Activated CD8-positive, alpha-beta T cell treated with anti-CD3 and anti-CD28 coated beads, Interleukin-2, amount 10 ng/mL, durations not matched to agents 7 days and 5 days (primary cell): ENCODE measurements at regions not wholly inside any gene's neighbourhood (a gene's known extent, or its start where the extent isn't known, plus 50 kb on each side); places are given as distances from the start of the nearest gene placed in this dataset.

Source experiments
- ATAC-seq: fragments of 150-1000 bp; cut with Tn5 transposase; one replicate; pipeline ENCODE4 v1.10.0; 2021; ENCODE audit warnings: moderate library complexity
- CTCF ChIA-PET: fragments of 350-600 bp; sonication (Branson Sonifier 250); formaldehyde crosslinking; loops from one replicate; lab custom pipeline; 2021; ENCODE audit warnings: antibody characterized with exemption; lab: Charles Lee
- POLR2A ChIA-PET: fragments of 350-600 bp; sonication (Branson Sonifier 250); formaldehyde crosslinking; loops from one replicate; lab custom pipeline; 2021; ENCODE audit warnings: antibody characterized with exemption; lab: Charles Lee
- DNase-seq: peaks from one replicate; pipeline ENCODE4 v3.0.0-alpha.2; 2020
- H3K27ac Mint-ChIP-seq: one replicate; pipeline ENCODE4 v1.8.0; 2021; ENCODE audit warnings: mild to moderate bottlenecking, mixed read lengths
- H3K27me3 Mint-ChIP-seq: one replicate; pipeline ENCODE4 v1.8.0; 2021; ENCODE audit warnings: low read depth, mixed read lengths
- H3K36me3 Mint-ChIP-seq: one replicate; pipeline ENCODE4 v1.8.0; 2021; ENCODE audit warnings: low read depth, mixed read lengths
- H3K4me1 Mint-ChIP-seq: one replicate; pipeline ENCODE4 v1.8.0; 2021; ENCODE audit warnings: low read depth, mixed read lengths
- H3K4me3 Mint-ChIP-seq: one replicate; pipeline ENCODE4 v1.8.0; 2021; ENCODE audit warnings: mild to moderate bottlenecking, mixed read lengths
- H3K9me3 Mint-ChIP-seq: one replicate; pipeline ENCODE4 v1.8.0; 2022; ENCODE audit warnings: mixed read lengths; ENCODE audit not compliant: insufficient read depth

DNA sequence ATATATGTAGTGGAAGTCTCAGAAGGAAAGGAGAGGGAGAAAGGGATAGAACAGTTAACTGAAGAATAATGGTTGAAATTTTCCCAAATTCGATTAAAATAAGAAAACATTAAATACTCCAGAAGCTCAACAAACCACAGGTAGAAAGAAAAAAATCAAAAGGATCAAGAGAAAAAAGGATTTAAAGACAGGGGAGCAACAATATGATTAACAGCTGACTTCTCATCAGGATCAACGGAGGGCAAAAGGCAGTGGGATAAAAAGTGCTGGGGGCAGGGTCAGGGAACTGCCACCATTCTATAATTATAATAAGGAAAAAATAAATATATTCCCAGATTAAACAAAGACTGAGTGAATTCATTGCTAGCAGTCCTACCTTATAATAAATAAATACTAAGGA lies 55.3 kb downstream of the CDKN2C start:
- no peak overlapping the region for H3K4me3 Mint-ChIP-seq
- no peak for ATAC-seq
- H3K36me3 Mint-ChIP-seq, result no peaks in the 10 kb centered on the region
- ChIA-PET CTCF (no interaction called here), POLR2A (no interaction called here)
- H3K27ac Mint-ChIP-seq, result no peak overlapping the region
- no peak for DNase-seq
- no peaks in the 10 kb centered on the region for H3K4me1 Mint-ChIP-seq
- H3K27me3 Mint-ChIP-seq, result peaks cover 19% of the 10 kb centered on the region
- no peaks in the 10 kb centered on the region for H3K9me3 Mint-ChIP-seq

DNA sequence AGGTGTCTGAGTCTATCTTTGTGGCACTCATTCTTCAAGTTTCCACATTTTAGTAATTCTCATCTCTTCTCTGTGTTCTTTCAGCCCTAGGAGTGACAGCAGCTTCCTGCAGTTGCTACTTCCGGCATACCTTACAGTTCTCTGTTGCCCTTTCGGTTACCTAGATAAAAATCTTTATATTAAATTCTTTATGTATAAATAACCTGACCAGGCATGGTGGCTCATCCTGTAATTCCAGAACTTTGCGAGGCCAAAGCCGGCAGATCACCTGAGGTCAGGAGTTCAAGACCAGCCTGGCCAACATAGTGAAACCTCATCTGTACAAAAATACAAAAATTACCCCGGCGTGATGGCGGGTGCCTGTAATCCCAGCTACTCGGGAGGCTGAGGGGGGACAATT lies 62.9 kb downstream of the CDKN2C start:
- no peak for DNase-seq
- no peak for ATAC-seq
- no peaks in the 10 kb centered on the region for H3K36me3 Mint-ChIP-seq
- POLR2A ChIA-PET, result no interaction called here
- H3K4me1 Mint-ChIP-seq, result no peaks in the 10 kb centered on the region
- peaks cover 13% of the 10 kb centered on the region for H3K27me3 Mint-ChIP-seq
- H3K9me3 Mint-ChIP-seq, result no peaks in the 10 kb centered on the region
- CTCF ChIA-PET, result no interaction called here
- no peak overlapping the region for H3K27ac Mint-ChIP-seq
- H3K4me3 Mint-ChIP-seq, result no peak overlapping the region

- DNase-seq, result no peak
- Mint-ChIP-seq H3K9me3 (no peaks in the 10 kb centered on the region), H3K36me3 (no peaks in the 10 kb centered on the region), H3K27ac (no peak overlapping the region), H3K27me3 (peaks cover 21% of the 10 kb centered on the region), H3K4me1 (no peaks in the 10 kb centered on the region), H3K4me3 (no peak overlapping the region)
- POLR2A ChIA-PET, result no interaction called here
- ATAC-seq, result no peak
- CTCF ChIA-PET, result interaction anchor here (0.7 to 1.0 kb wide), 2 partner anchors 115 to 270 kb away, joined by 3 read pairs; no protein-coding TSS in a partner anchor
Observed at GRCh38 chr1:51044199-51044598, 57.8 kb upstream of the C1orf185 start.

GRCh38 chr1:51044834-51045233 lies 57.2 kb upstream of the C1orf185 start:
- ChIA-PET POLR2A (no interaction called here), CTCF (no interaction called here)
- DNase-seq (no peak), ATAC-seq (no peak)
- H3K27me3 Mint-ChIP-seq, result peaks cover 21% of the 10 kb centered on the region
- H3K4me3 Mint-ChIP-seq, result no peak overlapping the region
- no peaks in the 10 kb centered on the region for H3K9me3 Mint-ChIP-seq
- H3K27ac Mint-ChIP-seq, result no peak overlapping the region
- H3K36me3 Mint-ChIP-seq, result no peaks in the 10 kb centered on the region
- no peaks in the 10 kb centered on the region for H3K4me1 Mint-ChIP-seq

- CTCF ChIA-PET, result interaction anchor here (1.5 kb wide), 1 partner anchor 119 kb away, joined by 3 read pairs; no protein-coding TSS in a partner anchor
- no peak for ATAC-seq
- no peaks in the 10 kb centered on the region for H3K9me3 Mint-ChIP-seq
- peaks cover 30% of the 10 kb centered on the region for H3K27me3 Mint-ChIP-seq
- no peaks in the 10 kb centered on the region for H3K36me3 Mint-ChIP-seq
- POLR2A ChIA-PET, result no interaction called here
- no peak overlapping the region for H3K4me3 Mint-ChIP-seq
- H3K27ac Mint-ChIP-seq, result no peak overlapping the region
- no peaks in the 10 kb centered on the region for H3K4me1 Mint-ChIP-seq
- DNase-seq, result no peak
Observed at GRCh38 chr1:51048021-51048420, 54.0 kb upstream of the C1orf185 start.

DNA sequence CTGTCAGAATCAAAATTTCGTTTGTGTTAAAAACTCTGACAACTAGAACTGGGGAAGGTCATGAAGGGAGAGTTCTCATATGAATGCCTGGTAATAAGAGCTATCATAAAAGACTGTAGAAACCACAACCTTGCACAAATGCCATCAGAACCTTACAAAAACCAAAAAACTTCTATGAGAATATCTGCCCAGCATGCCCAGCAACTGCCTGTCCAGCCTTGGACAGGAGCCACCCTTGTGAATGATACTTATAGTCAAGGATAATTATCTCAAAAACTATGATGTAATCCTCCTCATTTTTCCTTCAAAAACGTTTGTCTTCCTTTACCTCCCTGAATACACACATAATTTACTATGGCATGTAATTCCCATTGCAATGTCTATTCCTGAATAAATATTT lies 53.4 kb upstream of the C1orf185 start:
- DNase-seq, result no peak
- Mint-ChIP-seq H3K36me3 (no peaks in the 10 kb centered on the region), H3K4me1 (no peaks in the 10 kb centered on the region), H3K9me3 (no peaks in the 10 kb centered on the region), H3K27me3 (peaks cover 30% of the 10 kb centered on the region), H3K4me3 (no peak overlapping the region), H3K27ac (no peak overlapping the region)
- no peak for ATAC-seq
- ChIA-PET POLR2A (no interaction called here), CTCF (no interaction called here)
